ENCODE measurements at regions not wholly inside any gene's neighbourhood (a gene's known extent, or its start where the extent isn't known, plus 50 kb on each side); places are given as distances from the start of the nearest gene placed in this dataset.

DNA sequence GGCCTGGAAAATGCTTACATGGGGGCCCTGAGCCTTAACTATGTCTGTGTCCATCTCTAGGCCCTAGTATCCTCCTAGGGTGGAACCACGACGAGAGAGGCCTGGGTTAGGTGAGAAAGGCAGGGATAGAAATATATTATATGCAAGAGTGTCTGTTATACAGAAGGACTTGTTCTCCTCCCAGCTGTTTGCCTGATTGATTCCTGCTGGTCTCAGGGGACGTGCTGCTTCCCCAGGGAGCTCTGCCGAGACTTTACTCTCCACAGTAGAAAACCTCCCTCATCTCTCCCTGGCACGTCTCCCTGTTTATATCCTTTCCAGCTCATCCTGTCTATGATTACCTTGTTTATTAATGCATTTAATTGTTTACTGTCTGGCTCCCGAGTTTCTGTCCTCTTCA, 132.6 kb downstream of the MIAT start:
- TF ChIP-seq, protein P1, sequence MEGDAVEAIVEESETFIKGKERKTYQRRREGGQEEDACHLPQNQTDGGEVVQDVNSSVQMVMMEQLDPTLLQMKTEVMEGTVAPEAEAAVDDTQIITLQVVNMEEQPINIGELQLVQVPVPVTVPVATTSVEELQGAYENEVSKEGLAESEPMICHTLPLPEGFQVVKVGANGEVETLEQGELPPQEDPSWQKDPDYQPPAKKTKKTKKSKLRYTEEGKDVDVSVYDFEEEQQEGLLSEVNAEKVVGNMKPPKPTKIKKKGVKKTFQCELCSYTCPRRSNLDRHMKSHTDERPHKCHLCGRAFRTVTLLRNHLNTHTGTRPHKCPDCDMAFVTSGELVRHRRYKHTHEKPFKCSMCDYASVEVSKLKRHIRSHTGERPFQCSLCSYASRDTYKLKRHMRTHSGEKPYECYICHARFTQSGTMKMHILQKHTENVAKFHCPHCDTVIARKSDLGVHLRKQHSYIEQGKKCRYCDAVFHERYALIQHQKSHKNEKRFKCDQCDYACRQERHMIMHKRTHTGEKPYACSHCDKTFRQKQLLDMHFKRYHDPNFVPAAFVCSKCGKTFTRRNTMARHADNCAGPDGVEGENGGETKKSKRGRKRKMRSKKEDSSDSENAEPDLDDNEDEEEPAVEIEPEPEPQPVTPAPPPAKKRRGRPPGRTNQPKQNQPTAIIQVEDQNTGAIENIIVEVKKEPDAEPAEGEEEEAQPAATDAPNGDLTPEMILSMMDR (optimal IDR thresholded peaks at IDR 0.05 in 1 of 3, IDR thresholded peaks at IDR 0.05 in 1 of 3, conservative IDR thresholded peaks at IDR 0.05 in 1 of 3; ENCODE audit: extremely low read depth in 1 of 3, insufficient read depth in 2 of 3, low read length in 3 of 3): no peak
- TF ChIP-seq EZH2 (IDR thresholded peaks at IDR 0.05; ENCODE audit: low read length): no peak

Data from keratinocyte (primary cell).